ENCODE measurements at regions not wholly inside any gene's neighbourhood (a gene's known extent, or its start where the extent isn't known, plus 50 kb on each side); places are given as distances from the start of the nearest gene placed in this dataset.

- no peak for DNase-seq (ENCODE audit: low read depth)
- in situ Hi-C loops (cut with HindIII; ENCODE audit: low sequenced_read_pairs), result no loop called here
- TF ChIP-seq CTCF (IDR thresholded peaks at IDR 0.05; ENCODE audit: low read depth, low read length, missing control alignments), result no peak
- no peak overlapping the region for H3K4me3 ChIP-seq (ENCODE audit: low read depth, low read length)
Observed at GRCh38 chr5:42887097-42887496, 75.4 kb upstream of the SELENOP start.

- no peak for DNase-seq (ENCODE audit: low read depth)
- TF ChIP-seq CTCF (IDR thresholded peaks at IDR 0.05; ENCODE audit: low read depth, low read length, missing control alignments), result no peak
- no peak overlapping the region for H3K4me3 ChIP-seq (ENCODE audit: low read depth, low read length)
- in situ Hi-C loops (cut with HindIII; ENCODE audit: low sequenced_read_pairs), result no loop called here
Observed at GRCh38 chr5:42886635-42887034, 74.9 kb upstream of the SELENOP start.

GRCh38 chr5:42884326-42884725 lies 72.6 kb upstream of the SELENOP start:
- in situ Hi-C loops (cut with HindIII; ENCODE audit: low sequenced_read_pairs), result no loop called here
- no peak for TF ChIP-seq CTCF (IDR thresholded peaks at IDR 0.05; ENCODE audit: low read depth, low read length, missing control alignments)
- DNase-seq (ENCODE audit: low read depth), result no peak
- no peak overlapping the region for H3K4me3 ChIP-seq (ENCODE audit: low read depth, low read length)

- in situ Hi-C loops (cut with HindIII; ENCODE audit: low sequenced_read_pairs), result no loop called here
- no peak overlapping the region for H3K4me3 ChIP-seq (ENCODE audit: low read depth, low read length)
- TF ChIP-seq CTCF (IDR thresholded peaks at IDR 0.05; ENCODE audit: low read depth, low read length, missing control alignments), result no peak
- no peak for DNase-seq (ENCODE audit: low read depth)
Observed at GRCh38 chr5:42881416-42882117, 69.9 kb upstream of the SELENOP start.

GRCh38 chr5:42880496-42881150 lies 68.9 kb upstream of the SELENOP start:
- in situ Hi-C loops (cut with HindIII; ENCODE audit: low sequenced_read_pairs), result no loop called here
- no peak for DNase-seq (ENCODE audit: low read depth)
- H3K4me3 ChIP-seq (ENCODE audit: low read depth, low read length), result no peak overlapping the region
- no peak for TF ChIP-seq CTCF (IDR thresholded peaks at IDR 0.05; ENCODE audit: low read depth, low read length, missing control alignments)

GRCh38 chr5:42879291-42879690 lies 67.6 kb upstream of the SELENOP start:
- no peak for DNase-seq (ENCODE audit: low read depth)
- in situ Hi-C loops (cut with HindIII; ENCODE audit: low sequenced_read_pairs), result no loop called here
- TF ChIP-seq CTCF (IDR thresholded peaks at IDR 0.05; ENCODE audit: low read depth, low read length, missing control alignments), result no peak
- no peak overlapping the region for H3K4me3 ChIP-seq (ENCODE audit: low read depth, low read length)

Measured in astrocyte of the cerebellum (primary cell).